K562 (cell line): ENCODE measurements at regions not wholly inside any gene's neighbourhood (a gene's known extent, or its start where the extent isn't known, plus 50 kb on each side); places are given as distances from the start of the nearest gene placed in this dataset.

ENCODE experiments used
- BRD9 ChIP-seq: fragments of 450-650 bp; IDR thresholded peaks from 2 replicates; pipeline ENCODE4 v1.6.1; 2018; ENCODE audit warnings: low read depth; ENCODE audit not compliant: partially characterized antibody
- CHD1 ChIP-seq: fragments of 200-600 bp; sonication (generic); IDR thresholded peaks from one replicate; pipeline ENCODE4 v1.6.1; 2012; ENCODE audit warnings: mild to moderate bottlenecking, moderate library complexity, low read length, inconsistent platforms
- ELK1 ChIP-seq: sonication (generic); formaldehyde crosslinking; IDR thresholded peaks from 2 replicates; pipeline ENCODE4 v1.8.1; 2022; ENCODE audit warnings: missing genetic modification reagents
- FOS ChIP-seq: IDR thresholded peaks from 3 replicates; pipeline ENCODE4 v1.6.1; 2011; ENCODE audit not compliant: insufficient read length; ENCODE audit errors: extremely low read depth
- FOSL1 ChIP-seq: fragments of 200-800 bp; sonication (Bioruptor generic); conservative IDR thresholded peaks from 2 replicates; pipeline ENCODE4 v1.6.1; 2016; ENCODE audit warnings: missing genetic modification characterization, missing compliant biosample characterization
- FOXM1 ChIP-seq, 2 experiments: fragments of 450-650 bp in 1 of 2; sonication (generic) in 1 of 2; formaldehyde crosslinking in 1 of 2; IDR thresholded peaks; 2 replicates each; pipeline versions ENCODE4 v1.6.1 to v1.9.0; 2017 to 2022; ENCODE audit warnings: low read depth in 2 of 2, mild to moderate bottlenecking in 2 of 2, missing genetic modification reagents in 1 of 2, moderate library complexity in 1 of 2
- GATAD2A ChIP-seq: fragments of 450-650 bp; IDR thresholded peaks from 2 replicates; pipeline ENCODE4 v1.6.1; 2017
- JUNB ChIP-seq: fragments of 450-650 bp; formaldehyde crosslinking; conservative IDR thresholded peaks from 2 replicates; pipeline ENCODE4 v1.4.0; 2020; ENCODE audit warnings: mild to moderate bottlenecking
- MGA ChIP-seq: fragments of 450-650 bp; IDR thresholded peaks from 2 replicates; pipeline ENCODE4 v1.6.1; 2016; ENCODE audit warnings: mild to moderate bottlenecking, moderate library complexity
- POLR2AphosphoS5 ChIP-seq: IDR thresholded peaks from 2 replicates; pipeline ENCODE4 v1.6.1; 2011; ENCODE audit warnings: mild to moderate bottlenecking, low read depth, low read length, moderate library complexity; ENCODE audit not compliant: control insufficient read depth, insufficient read depth
- SAFB2 ChIP-seq: fragments of 200-400 bp; formaldehyde crosslinking; IDR thresholded peaks from 2 replicates; pipeline ENCODE4 v1.6.1; 2018; ENCODE audit warnings: borderline replicate concordance, low read length, low read depth, moderate library complexity; ENCODE audit not compliant: severe bottlenecking
- SMARCB1 ChIP-seq: IDR thresholded peaks from 2 replicates; pipeline ENCODE4 v1.6.1; 2011; ENCODE audit warnings: improper control_type of control experiment, low read depth; ENCODE audit not compliant: insufficient read length
- ZNF24 ChIP-seq: fragments of 450-650 bp; IDR thresholded peaks from 2 replicates; pipeline ENCODE4 v1.6.1; 2016
- TF ChIP-seq, protein P1 (sequence below): fragments of 450-650 bp; formaldehyde crosslinking; IDR thresholded peaks from 2 replicates; pipeline ENCODE4 v1.4.0; 2022; ENCODE audit warnings: missing genetic modification characterization

- TF ChIP-seq JUNB (CRISPR knock-in tag) (no peak), SAFB2 (no peak), FOS (no peak), FOSL1 (no peak), POLR2AphosphoS5 (no peak), MGA (no peak), CHD1 (no peak), SMARCB1 (no peak), GATAD2A (no peak), FOXM1 (IDR thresholded peaks at IDR 0.05; ENCODE audit: low read depth) (no peak), FOXM1 (CRISPR knock-in tag; IDR thresholded peaks at IDR 0.05; ENCODE audit: low read depth) (no peak), BRD9 (no peak), ELK1 (CRISPR knock-in tag) (no peak), ZNF24 (no peak)
- TF ChIP-seq, protein P1, sequence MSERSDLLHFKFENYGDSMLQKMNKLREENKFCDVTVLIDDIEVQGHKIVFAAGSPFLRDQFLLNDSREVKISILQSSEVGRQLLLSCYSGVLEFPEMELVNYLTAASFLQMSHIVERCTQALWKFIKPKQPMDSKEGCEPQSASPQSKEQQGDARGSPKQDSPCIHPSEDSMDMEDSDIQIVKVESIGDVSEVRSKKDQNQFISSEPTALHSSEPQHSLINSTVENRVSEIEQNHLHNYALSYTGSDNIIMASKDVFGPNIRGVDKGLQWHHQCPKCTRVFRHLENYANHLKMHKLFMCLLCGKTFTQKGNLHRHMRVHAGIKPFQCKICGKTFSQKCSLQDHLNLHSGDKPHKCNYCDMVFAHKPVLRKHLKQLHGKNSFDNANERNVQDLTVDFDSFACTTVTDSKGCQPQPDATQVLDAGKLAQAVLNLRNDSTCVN: no peak
Observed at GRCh38 chr5:3837506-3837905, 241.9 kb downstream of the IRX1 start.
